Peyer's patch (tissue), 4 donors: ENCODE measurements at regions not wholly inside any gene's neighbourhood (a gene's known extent, or its start where the extent isn't known, plus 50 kb on each side); places are given as distances from the start of the nearest gene placed in this dataset.

Experiments
- POLR2A ChIP-seq, 2 donors: fragments of 450-650 bp; IDR thresholded peaks; one replicate each; pipeline ENCODE4 v1.5.1; 2017; ENCODE audit warnings: antibody characterized with exemption in 2 of 2, mild to moderate bottlenecking in 2 of 2, moderate library complexity in 2 of 2
- TF ChIP-seq, protein P1 (sequence below), 6 experiments: fragments of 450-650 bp in 4 of 6; fragments of 200-600 bp in 2 of 6; sonication (generic) in 1 of 6; IDR thresholded peaks; one replicate each; pipeline ENCODE4 v1.5.1; 2017 to 2019; ENCODE audit warnings: antibody characterized with exemption in 6 of 6, mild to moderate bottlenecking in 3 of 6, moderate library complexity in 1 of 6

DNA sequence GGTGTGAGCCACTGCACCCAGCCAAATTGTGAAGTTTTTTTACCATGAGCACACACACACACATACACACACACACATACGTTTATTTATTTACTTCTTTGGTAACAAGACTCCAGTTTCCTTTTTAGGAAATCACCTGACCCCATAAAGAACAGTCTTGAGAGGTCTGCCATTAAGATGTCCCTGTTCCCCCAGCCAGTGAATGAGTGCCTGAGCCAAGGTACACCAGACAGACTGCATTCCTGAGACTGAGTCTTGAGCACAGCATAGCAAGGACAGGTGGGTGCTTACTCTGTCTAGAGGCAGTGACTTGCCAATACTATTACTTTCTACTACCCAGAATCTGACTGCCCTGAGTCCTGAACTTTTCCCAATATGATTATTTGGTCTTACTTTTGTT is 167.2 kb upstream of the SATB2 start:
- TF ChIP-seq, protein P1, sequence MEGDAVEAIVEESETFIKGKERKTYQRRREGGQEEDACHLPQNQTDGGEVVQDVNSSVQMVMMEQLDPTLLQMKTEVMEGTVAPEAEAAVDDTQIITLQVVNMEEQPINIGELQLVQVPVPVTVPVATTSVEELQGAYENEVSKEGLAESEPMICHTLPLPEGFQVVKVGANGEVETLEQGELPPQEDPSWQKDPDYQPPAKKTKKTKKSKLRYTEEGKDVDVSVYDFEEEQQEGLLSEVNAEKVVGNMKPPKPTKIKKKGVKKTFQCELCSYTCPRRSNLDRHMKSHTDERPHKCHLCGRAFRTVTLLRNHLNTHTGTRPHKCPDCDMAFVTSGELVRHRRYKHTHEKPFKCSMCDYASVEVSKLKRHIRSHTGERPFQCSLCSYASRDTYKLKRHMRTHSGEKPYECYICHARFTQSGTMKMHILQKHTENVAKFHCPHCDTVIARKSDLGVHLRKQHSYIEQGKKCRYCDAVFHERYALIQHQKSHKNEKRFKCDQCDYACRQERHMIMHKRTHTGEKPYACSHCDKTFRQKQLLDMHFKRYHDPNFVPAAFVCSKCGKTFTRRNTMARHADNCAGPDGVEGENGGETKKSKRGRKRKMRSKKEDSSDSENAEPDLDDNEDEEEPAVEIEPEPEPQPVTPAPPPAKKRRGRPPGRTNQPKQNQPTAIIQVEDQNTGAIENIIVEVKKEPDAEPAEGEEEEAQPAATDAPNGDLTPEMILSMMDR (IDR thresholded peaks at IDR 0.05), result no peak
- no peak for TF ChIP-seq POLR2A (IDR thresholded peaks at IDR 0.05)
